ENCODE measurements at regions not wholly inside any gene's neighbourhood (a gene's known extent, or its start where the extent isn't known, plus 50 kb on each side); places are given as distances from the start of the nearest gene placed in this dataset.

DNA sequence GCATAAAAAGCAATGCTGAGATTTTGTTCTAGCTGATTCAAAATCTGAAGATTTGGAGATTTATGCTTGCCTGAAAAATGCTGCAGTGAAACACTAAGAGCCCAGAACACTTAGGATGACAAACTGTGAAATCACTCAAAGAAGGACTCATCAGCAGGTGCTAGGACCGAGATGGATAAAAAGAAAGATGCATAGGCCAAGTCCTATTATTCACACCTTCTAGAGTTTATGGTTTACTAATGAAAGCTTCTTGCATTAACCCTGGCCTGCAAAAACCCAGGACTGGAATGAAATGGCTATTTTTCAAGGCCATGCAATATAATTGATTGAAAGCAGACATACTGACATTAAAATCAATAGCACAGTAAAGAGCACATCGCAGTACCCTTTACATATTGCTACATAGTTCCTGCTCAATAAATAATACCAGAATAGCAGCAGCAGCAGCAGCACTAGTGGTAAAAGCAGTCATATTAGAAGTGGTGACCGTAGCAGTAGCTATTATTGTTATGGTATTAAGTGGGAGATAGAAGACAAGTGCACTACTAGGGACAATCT lies 161.7 kb downstream of the RAB38 start:
- intact Hi-C loops (cut with DNase I, micrococcal nuclease), result no loop called here
- ATAC-seq, result no peak
- Histone ChIP-seq H3K4me3 (no peak overlapping the region), H3K4me1 (ENCODE audit: low read depth) (no peaks in the 10 kb centered on the region), H3K9me3 (no peaks in the 10 kb centered on the region), H3K36me3 (ENCODE audit: low read depth) (no peaks in the 10 kb centered on the region)
- DNase-seq, result no peak
- TF ChIP-seq, protein P1, sequence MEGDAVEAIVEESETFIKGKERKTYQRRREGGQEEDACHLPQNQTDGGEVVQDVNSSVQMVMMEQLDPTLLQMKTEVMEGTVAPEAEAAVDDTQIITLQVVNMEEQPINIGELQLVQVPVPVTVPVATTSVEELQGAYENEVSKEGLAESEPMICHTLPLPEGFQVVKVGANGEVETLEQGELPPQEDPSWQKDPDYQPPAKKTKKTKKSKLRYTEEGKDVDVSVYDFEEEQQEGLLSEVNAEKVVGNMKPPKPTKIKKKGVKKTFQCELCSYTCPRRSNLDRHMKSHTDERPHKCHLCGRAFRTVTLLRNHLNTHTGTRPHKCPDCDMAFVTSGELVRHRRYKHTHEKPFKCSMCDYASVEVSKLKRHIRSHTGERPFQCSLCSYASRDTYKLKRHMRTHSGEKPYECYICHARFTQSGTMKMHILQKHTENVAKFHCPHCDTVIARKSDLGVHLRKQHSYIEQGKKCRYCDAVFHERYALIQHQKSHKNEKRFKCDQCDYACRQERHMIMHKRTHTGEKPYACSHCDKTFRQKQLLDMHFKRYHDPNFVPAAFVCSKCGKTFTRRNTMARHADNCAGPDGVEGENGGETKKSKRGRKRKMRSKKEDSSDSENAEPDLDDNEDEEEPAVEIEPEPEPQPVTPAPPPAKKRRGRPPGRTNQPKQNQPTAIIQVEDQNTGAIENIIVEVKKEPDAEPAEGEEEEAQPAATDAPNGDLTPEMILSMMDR (IDR thresholded peaks at IDR 0.05), result no peak

DNA sequence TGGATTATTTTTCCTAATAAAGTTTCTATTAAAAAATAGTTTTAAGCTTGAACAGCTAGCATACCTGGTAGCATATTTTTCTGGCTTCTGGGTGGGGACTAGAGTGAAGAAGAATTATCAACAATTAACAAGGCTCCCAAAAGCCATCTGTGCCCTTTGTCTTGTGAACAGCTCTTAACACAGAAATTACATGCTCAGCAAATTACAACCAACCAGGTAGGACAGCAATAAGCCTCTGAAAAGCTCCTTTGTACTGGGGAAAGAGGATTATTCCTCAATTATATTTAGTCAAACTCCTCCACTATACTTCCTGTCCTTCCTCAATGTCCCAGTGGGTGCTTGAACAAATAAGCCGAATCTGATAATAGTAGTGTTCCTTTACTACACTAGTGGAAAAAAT lies 162.8 kb downstream of the RAB38 start:
- DNase-seq, result no peak
- Histone ChIP-seq H3K4me1 (ENCODE audit: low read depth) (no peaks in the 10 kb centered on the region), H3K36me3 (ENCODE audit: low read depth) (no peaks in the 10 kb centered on the region), H3K9me3 (no peaks in the 10 kb centered on the region), H3K4me3 (no peak overlapping the region)
- no peak for ATAC-seq
- intact Hi-C loops (cut with DNase I, micrococcal nuclease), result no loop called here
- TF ChIP-seq, protein P1 (IDR thresholded peaks at IDR 0.05), result no peak

DNA sequence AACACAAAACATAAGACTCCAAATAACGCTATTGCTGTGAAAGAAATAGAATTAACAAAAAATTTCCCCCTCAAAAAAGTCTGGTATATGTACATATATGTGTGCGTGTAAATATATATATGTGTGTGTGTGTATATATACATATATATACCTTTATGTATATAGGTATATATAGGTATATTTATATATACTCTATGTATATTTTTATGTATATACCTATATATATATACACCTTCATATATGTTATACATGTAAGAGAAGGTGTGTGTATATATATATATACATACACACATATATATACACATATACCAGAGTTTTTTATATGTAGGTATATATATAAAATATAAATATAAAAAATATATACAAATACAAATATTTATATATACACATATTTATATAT lies 199.2 kb downstream of the RAB38 start:
- DNase-seq (no peak), ATAC-seq (no peak)
- Histone ChIP-seq H3K9me3 (no peaks in the 10 kb centered on the region), H3K4me3 (no peak overlapping the region), H3K36me3 (ENCODE audit: low read depth) (no peaks in the 10 kb centered on the region), H3K4me1 (ENCODE audit: low read depth) (no peaks in the 10 kb centered on the region)
- TF ChIP-seq, protein P1 (IDR thresholded peaks at IDR 0.05), result no peak
- intact Hi-C loops (cut with DNase I, micrococcal nuclease), result no loop called here

DNA sequence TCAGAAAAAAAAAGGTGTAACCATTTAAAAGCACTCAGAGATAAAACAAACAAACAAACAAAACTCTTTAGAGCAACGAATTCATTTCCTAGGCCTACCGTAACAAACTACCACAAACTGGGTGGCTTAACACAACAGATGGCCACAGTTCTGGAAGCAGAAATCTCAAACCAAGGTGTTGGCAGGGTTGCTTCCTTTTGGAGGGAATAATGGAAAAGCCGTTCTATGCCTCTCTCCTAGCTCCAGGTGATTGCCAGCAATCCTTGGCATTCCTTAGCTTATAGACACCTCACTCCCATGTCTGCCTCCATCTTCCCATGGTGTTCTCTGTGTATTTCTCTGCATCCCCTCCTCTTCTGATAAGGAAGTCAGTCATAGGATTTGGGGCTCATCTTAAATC lies 200.4 kb downstream of the RAB38 start:
- Histone ChIP-seq H3K36me3 (ENCODE audit: low read depth) (no peaks in the 10 kb centered on the region), H3K4me3 (no peak overlapping the region), H3K9me3 (no peaks in the 10 kb centered on the region), H3K4me1 (ENCODE audit: low read depth) (no peaks in the 10 kb centered on the region)
- no peak for ATAC-seq
- no peak for DNase-seq
- TF ChIP-seq, protein P1 (IDR thresholded peaks at IDR 0.05), result no peak
- intact Hi-C loops (cut with DNase I, micrococcal nuclease), result no loop called here

DNA sequence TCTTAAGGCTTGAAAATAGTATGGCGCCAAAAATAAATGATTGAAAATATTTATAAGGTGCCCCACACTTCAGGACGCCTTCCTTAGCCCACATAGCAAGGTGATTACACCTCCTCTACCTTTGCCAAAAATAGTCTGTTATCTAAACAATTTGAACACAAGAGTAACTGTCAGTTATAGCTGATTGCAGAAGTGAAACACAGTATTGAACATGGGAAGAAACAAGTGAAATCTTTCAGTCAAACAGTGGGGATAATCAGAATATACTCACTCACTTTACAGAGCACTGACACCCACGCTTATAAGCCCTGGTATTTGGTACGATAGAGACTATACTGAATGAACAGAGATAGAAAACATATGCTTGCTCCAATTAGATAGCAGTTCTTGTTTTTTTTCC lies 203.1 kb downstream of the RAB38 start:
- H3K4me1 ChIP-seq (ENCODE audit: low read depth), result no peaks in the 10 kb centered on the region
- TF ChIP-seq, protein P1 (IDR thresholded peaks at IDR 0.05), result no peak
- H3K36me3 ChIP-seq (ENCODE audit: low read depth), result no peaks in the 10 kb centered on the region
- DNase-seq (no peak), ATAC-seq (no peak)
- H3K9me3 ChIP-seq, result no peaks in the 10 kb centered on the region
- no peak overlapping the region for H3K4me3 ChIP-seq
- intact Hi-C loops (cut with DNase I, micrococcal nuclease), result no loop called here

DNA sequence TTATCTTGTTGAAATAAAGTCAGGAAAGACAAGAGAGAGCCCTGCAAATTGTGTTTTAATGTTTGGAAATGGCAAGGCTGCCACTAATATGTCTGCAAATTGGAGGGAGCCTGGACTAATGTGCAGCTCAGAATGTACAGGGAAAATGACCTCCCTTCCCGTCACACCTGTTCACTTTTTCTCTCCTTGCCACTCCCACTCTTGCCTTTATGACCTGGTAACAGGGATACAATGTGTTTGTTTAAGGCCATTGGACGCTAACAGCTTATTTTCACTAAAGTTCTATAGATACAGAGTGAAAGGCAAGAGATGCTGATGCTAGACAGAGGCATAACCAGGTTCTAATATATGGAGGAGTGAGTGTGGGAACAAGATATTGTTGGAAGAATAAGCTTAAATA lies 203.9 kb downstream of the RAB38 start:
- peak; percentile 61 for ATAC-seq

More for the DNA sequence above, 203.9 kb downstream of the RAB38 start:
- intact Hi-C loops (cut with DNase I, micrococcal nuclease), result no loop called here
- peak in 1 of 3 donors; percentile 7 for DNase-seq
- TF ChIP-seq, protein P1 (IDR thresholded peaks at IDR 0.05), result no peak
- Histone ChIP-seq H3K9me3 (no peaks in the 10 kb centered on the region), H3K4me1 (ENCODE audit: low read depth) (no peaks in the 10 kb centered on the region), H3K36me3 (ENCODE audit: low read depth) (no peaks in the 10 kb centered on the region), H3K4me3 (no peak overlapping the region)
